GM12873 (cell line): ENCODE measurements at regions not wholly inside any gene's neighbourhood (a gene's known extent, or its start where the extent isn't known, plus 50 kb on each side); places are given as distances from the start of the nearest gene placed in this dataset.

Experiments used
- TF ChIP-seq, protein P1 (sequence below): IDR thresholded peaks from 2 replicates; pipeline ENCODE4 v1.5.1; 2012; ENCODE audit warnings: low read depth, mild to moderate bottlenecking, moderate library complexity, low read length, control low read depth; ENCODE audit not compliant: insufficient read depth; ENCODE audit errors: missing control alignments

DNA sequence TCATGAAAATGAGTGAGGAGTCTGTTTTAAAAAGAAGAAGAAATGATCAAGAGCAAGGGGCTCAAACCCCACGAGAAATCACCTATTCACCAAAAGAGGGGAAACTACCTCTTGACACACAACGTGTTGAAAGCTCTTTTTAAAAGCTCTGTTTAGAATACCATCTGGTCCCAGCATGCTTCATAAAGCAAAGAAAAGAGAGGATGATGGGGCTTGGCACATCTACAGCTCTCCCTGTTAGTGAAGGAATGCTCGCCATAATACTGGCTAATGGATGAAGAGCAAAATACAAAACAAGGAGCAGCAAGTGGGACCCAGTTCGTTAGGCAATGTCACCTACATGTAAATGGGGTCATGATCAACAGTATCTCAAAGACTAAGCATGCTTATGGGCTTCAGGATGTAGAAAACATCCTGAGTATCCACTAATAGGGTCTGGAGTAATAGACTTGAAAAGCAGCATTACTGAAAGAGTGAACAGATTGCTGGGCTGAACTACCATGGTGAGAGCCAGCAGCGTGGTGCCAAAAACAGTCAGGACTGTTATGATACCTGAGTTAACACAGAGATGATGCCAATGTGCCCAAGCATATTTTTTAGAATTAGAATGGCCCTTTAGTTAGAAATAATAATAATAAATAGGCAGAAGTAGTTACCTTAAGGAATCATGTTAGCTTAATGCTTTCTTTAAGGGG is 159.7 kb upstream of the POU1F1 start:
- TF ChIP-seq, protein P1, sequence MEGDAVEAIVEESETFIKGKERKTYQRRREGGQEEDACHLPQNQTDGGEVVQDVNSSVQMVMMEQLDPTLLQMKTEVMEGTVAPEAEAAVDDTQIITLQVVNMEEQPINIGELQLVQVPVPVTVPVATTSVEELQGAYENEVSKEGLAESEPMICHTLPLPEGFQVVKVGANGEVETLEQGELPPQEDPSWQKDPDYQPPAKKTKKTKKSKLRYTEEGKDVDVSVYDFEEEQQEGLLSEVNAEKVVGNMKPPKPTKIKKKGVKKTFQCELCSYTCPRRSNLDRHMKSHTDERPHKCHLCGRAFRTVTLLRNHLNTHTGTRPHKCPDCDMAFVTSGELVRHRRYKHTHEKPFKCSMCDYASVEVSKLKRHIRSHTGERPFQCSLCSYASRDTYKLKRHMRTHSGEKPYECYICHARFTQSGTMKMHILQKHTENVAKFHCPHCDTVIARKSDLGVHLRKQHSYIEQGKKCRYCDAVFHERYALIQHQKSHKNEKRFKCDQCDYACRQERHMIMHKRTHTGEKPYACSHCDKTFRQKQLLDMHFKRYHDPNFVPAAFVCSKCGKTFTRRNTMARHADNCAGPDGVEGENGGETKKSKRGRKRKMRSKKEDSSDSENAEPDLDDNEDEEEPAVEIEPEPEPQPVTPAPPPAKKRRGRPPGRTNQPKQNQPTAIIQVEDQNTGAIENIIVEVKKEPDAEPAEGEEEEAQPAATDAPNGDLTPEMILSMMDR: no peak

GRCh38 chr3:87426918-87427317 is 150.5 kb upstream of the POU1F1 start:
- TF ChIP-seq, protein P1: no peak

DNA sequence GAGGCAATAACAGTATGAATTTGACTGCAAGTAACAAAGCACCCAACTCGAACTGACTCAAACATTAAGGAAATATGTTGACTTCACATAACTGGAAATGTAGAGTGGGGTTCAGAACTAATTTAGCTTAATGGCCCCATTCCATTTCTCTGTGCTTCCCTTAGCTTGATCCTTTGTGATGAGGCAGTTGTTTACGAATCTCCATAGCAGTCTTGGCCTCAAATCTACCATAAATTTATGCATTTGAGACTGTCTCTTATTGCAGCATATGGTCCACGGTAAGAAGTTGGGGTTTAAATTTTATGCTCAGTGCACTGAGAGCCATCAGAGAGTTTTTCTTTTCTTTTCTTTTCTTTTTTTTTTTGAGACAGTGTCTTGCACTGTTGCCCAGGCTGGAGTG is 148.7 kb upstream of the POU1F1 start:
- TF ChIP-seq, protein P1: no peak

DNA sequence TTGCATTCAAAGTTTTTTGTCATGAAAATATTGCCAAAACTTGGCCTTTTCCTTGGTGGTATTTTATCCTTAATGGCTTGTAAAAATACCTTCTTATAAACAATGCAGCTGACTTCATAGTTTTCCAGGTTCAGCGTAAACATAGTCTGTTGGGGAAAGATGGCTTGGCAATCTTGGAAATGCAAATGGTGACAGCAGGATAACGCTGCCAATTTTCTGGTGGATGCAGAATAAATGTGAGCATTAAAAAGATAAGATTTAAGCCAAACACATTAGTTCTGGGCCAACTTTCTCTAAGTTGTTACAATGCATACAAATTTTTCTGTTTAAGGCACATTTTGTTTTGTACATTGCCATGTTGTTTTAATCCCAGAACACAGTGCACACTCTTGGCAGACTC is 147.0 kb upstream of the POU1F1 start:
- TF ChIP-seq, protein P1: no peak

DNA sequence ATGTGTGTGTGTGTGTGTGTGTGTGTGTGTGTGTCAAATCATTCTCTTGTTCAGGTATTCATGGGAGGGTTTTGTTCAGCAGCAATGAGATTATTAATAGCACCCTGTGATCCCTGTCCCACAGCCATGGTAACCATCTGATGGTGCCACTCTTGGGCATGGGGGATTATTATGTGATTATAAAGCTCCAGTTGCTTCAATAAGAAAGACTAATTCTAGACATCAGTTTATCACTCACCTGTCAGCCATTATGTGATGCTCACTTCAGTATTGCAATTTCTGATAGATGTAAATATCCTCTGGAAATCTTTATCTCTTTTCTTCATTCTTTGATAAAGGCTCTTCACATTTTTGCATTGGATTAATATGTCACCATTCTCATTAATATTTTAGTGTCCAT is 145.9 kb upstream of the POU1F1 start:
- TF ChIP-seq, protein P1: no peak

DNA sequence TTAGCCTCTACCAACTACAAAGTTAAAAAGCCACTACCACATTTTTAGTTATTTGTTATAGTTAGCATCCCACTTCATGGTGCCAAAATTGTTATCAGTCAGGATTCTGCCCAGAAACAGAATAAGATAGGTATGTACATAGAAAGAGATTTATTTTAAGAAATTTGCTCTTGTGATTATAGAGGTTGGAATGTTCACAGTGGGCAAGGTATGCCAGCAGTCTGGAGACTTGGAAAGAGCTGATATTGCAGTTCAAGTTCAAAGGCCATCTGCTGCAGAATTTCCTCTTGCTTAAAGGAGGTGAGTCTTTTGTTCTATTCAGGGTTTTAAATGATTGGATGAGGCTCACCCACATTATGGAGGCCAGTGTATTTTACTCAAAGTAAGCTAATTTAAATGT is 143.8 kb upstream of the POU1F1 start:
- TF ChIP-seq, protein P1: no peak

DNA sequence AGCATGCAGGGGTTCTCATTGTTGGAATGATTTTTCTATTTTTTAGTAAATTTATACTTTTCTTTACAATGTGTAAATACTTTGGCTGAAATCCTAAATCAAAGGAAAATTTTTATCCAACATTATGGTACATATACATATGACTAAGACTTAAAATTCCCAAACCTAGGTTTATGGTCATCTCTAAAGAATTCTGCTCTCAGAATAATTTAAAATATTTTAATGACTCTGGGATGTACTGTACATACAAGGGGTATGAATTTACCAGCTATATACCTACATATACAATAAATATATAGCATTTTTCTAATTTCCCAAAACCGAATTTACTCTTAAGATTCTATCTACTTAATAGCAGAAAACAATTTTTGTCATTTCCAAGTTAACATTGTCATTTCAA is 137.9 kb upstream of the POU1F1 start:
- TF ChIP-seq, protein P1: no peak
